ENCODE measurements at regions not wholly inside any gene's neighbourhood (a gene's known extent, or its start where the extent isn't known, plus 50 kb on each side); places are given as distances from the start of the nearest gene placed in this dataset. TPM values are rescaled to one million over a fixed set of nuclear protein-coding genes. Genes with fewer than 3 reads are reported as not detected.

Small RNA genes lying in the stretch of these regions (small RNA-seq; reads per million reads assigned to genes)
- gene RF00019, result not detected

All from HT1080 (cell line).